CD14-positive monocyte (primary cell): ENCODE measurements at regions not wholly inside any gene's neighbourhood (a gene's known extent, or its start where the extent isn't known, plus 50 kb on each side); places are given as distances from the start of the nearest gene placed in this dataset.
"Not testable (repeated sequence)": the region's sequence is repeated elsewhere in the genome, so short reads cannot be mapped to it uniquely, and the experiment has no call there.

Source experiments
- DNase-seq, 3 donors: peaks; one replicate each; pipeline ENCODE4 v3.0.0-alpha.2; 2011 to 2022
- H2AFZ ChIP-seq: 2 replicates; pipeline ENCODE4 v1.6.0; 2012; ENCODE audit warnings: mild to moderate bottlenecking, low read depth, low read length, inconsistent platforms; ENCODE audit not compliant: insufficient read depth, poor library complexity, severe bottlenecking
- H3K27ac ChIP-seq, 2 donors: 1 replicate in 1 of 2; 2 replicates in 1 of 2; pipeline ENCODE4 v1.5.1; 2012 to 2013; ENCODE audit warnings: low read length in 2 of 2, control low read depth in 1 of 2, inconsistent platforms in 1 of 2, low read depth in 1 of 2, mild to moderate bottlenecking in 1 of 2
- H3K27me3 ChIP-seq, 2 donors: one replicate each; pipeline versions ENCODE4 v1.6.0 to v1.6.1; 2011 to 2013; ENCODE audit warnings: low read length in 2 of 2; ENCODE audit not compliant: control insufficient read depth in 2 of 2, insufficient read depth in 2 of 2
- H3K36me3 ChIP-seq, 2 donors: replicated peaks in 1 of 2; 1 replicate in 1 of 2; 2 replicates in 1 of 2; pipeline versions ENCODE4 v1.5.1 to v1.6.1; 2012 to 2013; ENCODE audit warnings: low read length in 2 of 2, control low read depth in 1 of 2, inconsistent platforms in 1 of 2, mild to moderate bottlenecking in 1 of 2; ENCODE audit not compliant: insufficient read depth in 2 of 2, control insufficient read depth in 1 of 2
- H3K4me1 ChIP-seq, 2 donors: 1 replicate in 1 of 2; 2 replicates in 1 of 2; pipeline versions ENCODE4 v1.5.1 to v1.6.1; 2012 to 2013; ENCODE audit warnings: low read length in 2 of 2, control low read depth in 1 of 2, inconsistent platforms in 1 of 2, mild to moderate bottlenecking in 1 of 2, moderate library complexity in 1 of 2; ENCODE audit not compliant: insufficient read depth in 2 of 2, control insufficient read depth in 1 of 2
- H3K4me2 ChIP-seq: replicated peaks from 2 replicates; pipeline ENCODE3; 2012; ENCODE audit warnings: low read length, moderate library complexity, mild to moderate bottlenecking; ENCODE audit not compliant: poor library complexity, severe bottlenecking; ENCODE audit errors: extremely low read depth
- H3K4me3 ChIP-seq, 3 experiments: fragments of 200-600 bp in 1 of 3; sonication (generic) in 1 of 3; replicated peaks in 1 of 3; 1 replicate in 2 of 3; 2 replicates in 1 of 3; pipeline ENCODE4 v1.5.1; 2011 to 2013; ENCODE audit warnings: low read length in 3 of 3, mild to moderate bottlenecking in 3 of 3, control low read depth in 2 of 3, low read depth in 2 of 3, inconsistent platforms in 1 of 3, moderate library complexity in 1 of 3
- H3K79me2 ChIP-seq: 2 replicates; pipeline ENCODE4 v1.6.0; 2012; ENCODE audit warnings: mild to moderate bottlenecking, control low read depth, inconsistent platforms, low read length, moderate library complexity; ENCODE audit not compliant: insufficient read depth
- H3K9ac ChIP-seq: 2 replicates; pipeline ENCODE4 v1.6.0; 2017; ENCODE audit warnings: low read length, mild to moderate bottlenecking; ENCODE audit not compliant: insufficient read depth, poor library complexity, severe bottlenecking
- H3K9me3 ChIP-seq, 2 donors: replicated peaks in 1 of 2; 1 replicate in 1 of 2; 2 replicates in 1 of 2; pipeline versions ENCODE4 v1.5.1 to v1.6.1; 2012 to 2013; ENCODE audit warnings: low read length in 2 of 2, control low read depth in 1 of 2; ENCODE audit not compliant: control insufficient read depth in 1 of 2, insufficient read depth in 1 of 2
- H4K20me1 ChIP-seq: 2 replicates; pipeline ENCODE4 v1.6.0; 2012; ENCODE audit warnings: mild to moderate bottlenecking, low read length, control low read depth, moderate library complexity; ENCODE audit not compliant: insufficient read depth
- H3K27ac Mint-ChIP-seq, 7 donors: one replicate each; pipeline ENCODE4 v1.8.0; 2020; ENCODE audit warnings: mild to moderate bottlenecking in 7 of 7, mixed read lengths in 7 of 7, moderate library complexity in 6 of 7, inconsistent platforms in 2 of 7
- H3K27me3 Mint-ChIP-seq, 3 donors: one replicate each; pipeline ENCODE4 v1.8.0; 2021 to 2022; ENCODE audit warnings: low read depth in 3 of 3, mild to moderate bottlenecking in 3 of 3, mixed read lengths in 3 of 3, moderate library complexity in 3 of 3, inconsistent platforms in 1 of 3
- H3K36me3 Mint-ChIP-seq, 2 donors: one replicate each; pipeline ENCODE4 v1.8.0; 2020; ENCODE audit warnings: mixed read lengths in 2 of 2, inconsistent platforms in 1 of 2, mild to moderate bottlenecking in 1 of 2
- H3K4me1 Mint-ChIP-seq: one replicate; pipeline ENCODE4 v1.8.0; 2020; ENCODE audit warnings: mild to moderate bottlenecking, mixed read lengths
- H3K4me3 Mint-ChIP-seq, 2 donors: one replicate each; pipeline ENCODE4 v1.8.0; 2020; ENCODE audit warnings: mild to moderate bottlenecking in 2 of 2, mixed read lengths in 2 of 2, moderate library complexity in 1 of 2
- H3K9me3 Mint-ChIP-seq, 7 donors: one replicate each; pipeline ENCODE4 v1.8.0; 2020 to 2022; ENCODE audit warnings: mixed read lengths in 7 of 7, mild to moderate bottlenecking in 6 of 7, moderate library complexity in 6 of 7, inconsistent platforms in 2 of 7
- CTCF ChIP-seq: fragments of 200-600 bp; IDR thresholded peaks from one replicate; pipeline ENCODE4 v1.8.0; 2022; ENCODE audit warnings: antibody characterized with exemption, mild to moderate bottlenecking
- WGBS: methylation state at CpG from one replicate; pipeline ENCODE4 v1.1.5; 2013; ENCODE audit warnings: missing lambda C conversion rate; ENCODE audit not compliant: insufficient coverage; 5-methylcytosine and 5-hydroxymethylcytosine counted together
- intact Hi-C, 2 donors: fragments of 100-400 bp; cut with micrococcal nuclease; formaldehyde crosslinking; loops; one replicate each; pipeline versions ENCODE4 v1.15.0 to v1.15.1; 2023

GRCh38 chr2:144642856-144643255 lies 122.9 kb upstream of the ZEB2 start:
- no peak overlapping the region for H2AFZ ChIP-seq
- no peaks in the 10 kb centered on the region for H4K20me1 ChIP-seq
- no peak for DNase-seq
- intact Hi-C loops, result no loop called here
- TF ChIP-seq CTCF, result no peak
- H3K4me1 Mint-ChIP-seq, result peaks cover 38% of the 10 kb centered on the region
- no peaks in the 10 kb centered on the region for H3K36me3 ChIP-seq
- H3K27me3 ChIP-seq, result no peaks in the 10 kb centered on the region
- no peak overlapping the region for H3K4me2 ChIP-seq
- H3K27ac ChIP-seq, result no peak overlapping the region
- H3K4me1 ChIP-seq, result peaks cover 14 to 30% of the 10 kb centered on the region in 2 donors
- H3K27ac Mint-ChIP-seq, result no peak overlapping the region
- H3K36me3 Mint-ChIP-seq, result peaks cover 0 to 11% of the 10 kb centered on the region in 2 donors
- peaks cover 0 to 6% (median 3%) of the 10 kb centered on the region in 7 donors for H3K9me3 Mint-ChIP-seq
- no peaks in the 10 kb centered on the region for H3K79me2 ChIP-seq
- no peak overlapping the region for H3K9ac ChIP-seq
- H3K9me3 ChIP-seq, result peaks cover 0 to under 1% of the 10 kb centered on the region in 2 donors
- WGBS, result 100% methylated on average over 1 of the region's 2 CpGs
- H3K4me3 ChIP-seq, result no peak overlapping the region
- no peaks in the 10 kb centered on the region for H3K27me3 Mint-ChIP-seq
- no peak overlapping the region for H3K4me3 Mint-ChIP-seq

GRCh38 chr2:144642131-144642530 lies 122.2 kb upstream of the ZEB2 start:
- intact Hi-C loops, result no loop called here
- H3K27ac ChIP-seq, result no peak overlapping the region
- peaks cover 0 to 5% of the 10 kb centered on the region in 2 donors for H3K9me3 ChIP-seq
- no peak overlapping the region for H3K9ac ChIP-seq
- peaks cover 4 to 14% of the 10 kb centered on the region in 2 donors for H3K36me3 Mint-ChIP-seq
- no peaks in the 10 kb centered on the region for H4K20me1 ChIP-seq
- H3K4me2 ChIP-seq, result no peak overlapping the region
- H3K4me3 Mint-ChIP-seq, result no peak overlapping the region
- no peaks in the 10 kb centered on the region for H3K79me2 ChIP-seq
- no peak for TF ChIP-seq CTCF
- peaks cover 38% of the 10 kb centered on the region for H3K4me1 Mint-ChIP-seq
- peaks cover 14 to 30% of the 10 kb centered on the region in 2 donors for H3K4me1 ChIP-seq
- peak overlapping the region; percentile 43 for H2AFZ ChIP-seq
- WGBS, result 40% methylated on average over 2 of the region's 2 CpGs
- H3K36me3 ChIP-seq, result no peaks in the 10 kb centered on the region
- no peak overlapping the region for H3K4me3 ChIP-seq
- peaks cover 2 to 12% (median 7%) of the 10 kb centered on the region in 7 donors for H3K9me3 Mint-ChIP-seq
- no peaks in the 10 kb centered on the region for H3K27me3 ChIP-seq
- no peaks in the 10 kb centered on the region for H3K27me3 Mint-ChIP-seq
- DNase-seq, result no peak
- H3K27ac Mint-ChIP-seq, result peak overlapping the region in 3 of 7 donors; percentile 43 to 83 (median 55)

GRCh38 chr2:144638250-144638649 lies 118.3 kb upstream of the ZEB2 start:
- H3K79me2 ChIP-seq, DNase-seq, H3K27me3 ChIP-seq, H4K20me1 ChIP-seq, H3K36me3 ChIP-seq, H3K27ac ChIP-seq, H2AFZ ChIP-seq, H3K27me3 Mint-ChIP-seq, H3K4me3 ChIP-seq, H3K9ac ChIP-seq, intact Hi-C loops, H3K4me3 Mint-ChIP-seq, H3K4me2 ChIP-seq: not testable (repeated sequence)
- peaks cover 17 to 27% of the 10 kb centered on the region in 2 donors for H3K36me3 Mint-ChIP-seq
- Histone ChIP-seq H3K9me3 (peaks cover 5 to 10% of the 10 kb centered on the region in 2 donors), H3K4me1 (peaks cover 6 to 10% of the 10 kb centered on the region in 2 donors)
- H3K4me1 Mint-ChIP-seq, result peaks cover 33% of the 10 kb centered on the region
- H3K9me3 Mint-ChIP-seq, result peaks cover 17 to 42% (median 27%) of the 10 kb centered on the region in 7 donors
- WGBS, result no CpG with 5 or more reads among the region's 4 CpGs
- peak overlapping the region in 4 of 7 donors; percentile 26 to 64 (median 36) for H3K27ac Mint-ChIP-seq
